Stimulated activated CD4-positive, alpha-beta T cell treated with anti-CD3 and anti-CD28 coated beads, Interleukin-4, amount 100 ng/mL, for 1 hour (primary cell): ENCODE measurements at regions not wholly inside any gene's neighbourhood (a gene's known extent, or its start where the extent isn't known, plus 50 kb on each side); places are given as distances from the start of the nearest gene placed in this dataset.
A peak's percentile ranks its signal among the peaks of the same experiment; 100 is the strongest.

Experiments
- DNase-seq: peaks from one replicate; pipeline ENCODE4 v3.0.0-alpha.2; 2020

- DNase-seq: peak; percentile 12
Observed at GRCh38 chr2:106572541-106573450, 85.6 kb downstream of the CD8B2 start.

GRCh38 chr2:106573773-106574172, 86.6 kb downstream of the CD8B2 start:
- DNase-seq: no peak

GRCh38 chr2:106575955-106576354, 88.8 kb downstream of the CD8B2 start:
- DNase-seq: no peak

GRCh38 chr2:106577255-106577651, 90.1 kb downstream of the CD8B2 start:
- no peak for DNase-seq

GRCh38 chr2:106579750-106580197, 92.6 kb downstream of the CD8B2 start:
- DNase-seq: no peak

GRCh38 chr2:106580241-106580640, 93.1 kb downstream of the CD8B2 start:
- DNase-seq: no peak

- DNase-seq: no peak
Observed at GRCh38 chr2:106581328-106581727, 94.2 kb downstream of the CD8B2 start.

GRCh38 chr2:106581755-106582147, 94.6 kb downstream of the CD8B2 start:
- DNase-seq: no peak

GRCh38 chr2:106582148-106583143, 95.3 kb downstream of the CD8B2 start:
- peak; percentile 54 for DNase-seq

GRCh38 chr2:106584304-106584954, 97.3 kb downstream of the CD8B2 start:
- no peak for DNase-seq

GRCh38 chr2:106596844-106597243, 109.7 kb downstream of the CD8B2 start:
- no peak for DNase-seq

- no peak for DNase-seq
Observed at GRCh38 chr2:106599540-106599939, 112.4 kb downstream of the CD8B2 start.

- no peak for DNase-seq
Observed at GRCh38 chr2:106602042-106602441, 114.9 kb downstream of the CD8B2 start.

GRCh38 chr2:106606652-106607051, 119.5 kb downstream of the CD8B2 start:
- DNase-seq: no peak

- DNase-seq: no peak
Observed at GRCh38 chr2:106607371-106607770, 120.2 kb downstream of the CD8B2 start.

- no peak for DNase-seq
Observed at GRCh38 chr2:106609780-106610179, 122.6 kb downstream of the CD8B2 start.

GRCh38 chr2:106614511-106615291, 127.5 kb downstream of the CD8B2 start:
- no peak for DNase-seq

- DNase-seq: no peak
Observed at GRCh38 chr2:106618614-106619013, 131.4 kb downstream of the CD8B2 start.

GRCh38 chr2:106623456-106623855, 136.3 kb downstream of the CD8B2 start:
- no peak for DNase-seq

GRCh38 chr2:106624787-106625380, 137.7 kb downstream of the CD8B2 start:
- no peak for DNase-seq

GRCh38 chr2:106628377-106628776, 141.2 kb downstream of the CD8B2 start:
- DNase-seq: no peak

- DNase-seq: no peak
Observed at GRCh38 chr2:106629981-106630380, 142.8 kb downstream of the CD8B2 start.
